ENCODE measurements at regions not wholly inside any gene's neighbourhood (a gene's known extent, or its start where the extent isn't known, plus 50 kb on each side); places are given as distances from the start of the nearest gene placed in this dataset.

DNA sequence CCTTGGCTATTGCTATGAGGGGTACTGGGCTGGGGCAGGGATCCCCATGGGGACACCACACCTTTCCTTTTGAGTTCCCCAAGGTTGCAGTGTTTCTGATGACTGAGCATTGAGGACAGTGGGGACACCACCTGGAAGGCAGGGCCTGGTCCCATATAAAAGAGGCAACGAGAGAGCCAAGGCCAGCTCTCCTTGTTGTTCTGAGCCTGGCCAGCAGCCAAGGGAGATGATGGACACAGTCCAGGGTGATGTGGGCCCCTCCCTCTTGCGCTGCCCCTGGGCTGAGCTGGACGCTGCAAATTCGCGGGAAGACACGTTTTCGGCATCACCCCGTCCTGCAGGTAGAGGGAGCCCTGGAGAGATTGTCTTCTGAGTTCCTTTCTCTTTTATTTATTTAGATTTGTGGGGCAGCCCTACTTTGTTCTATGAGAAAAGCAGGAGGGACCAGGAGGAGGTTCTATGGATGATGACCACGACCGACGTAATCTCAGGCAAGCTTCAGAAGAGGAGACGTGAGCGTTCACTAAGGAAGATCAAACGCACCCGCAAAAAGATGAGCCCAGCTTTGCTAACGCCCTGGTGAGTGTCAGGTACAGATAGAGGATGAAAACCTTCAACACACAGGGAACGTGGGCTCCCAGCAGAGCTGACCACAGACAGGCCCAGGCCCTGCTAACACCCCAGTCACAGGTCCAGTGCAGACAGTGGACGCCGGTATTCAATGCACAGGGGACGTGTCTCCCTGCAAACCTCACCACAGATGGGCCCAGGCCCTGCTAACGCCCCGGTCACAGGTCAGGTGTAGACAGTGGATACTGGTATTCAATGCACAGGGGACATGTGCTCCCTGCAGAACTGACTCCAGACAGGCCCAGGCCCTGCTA, 97.4 kb downstream of the SHOX start:
- H3K36me3 ChIP-seq (ENCODE audit: control insufficient read depth in 5 of 5, insufficient read depth in 5 of 5, low read length in 5 of 5) = no peaks in the 10 kb centered on the region
- H3K27ac ChIP-seq (ENCODE audit: low read depth, low read length) = no peak overlapping the region
- no peaks in the 10 kb centered on the region for H3K4me1 ChIP-seq (ENCODE audit: control insufficient read depth in 5 of 5, insufficient read depth in 5 of 5, low read length in 5 of 5)
- H3K9me3 ChIP-seq (ENCODE audit: control insufficient read depth in 5 of 5, low read length in 5 of 5) = peaks cover 8 to 13% (median 12%) of the 10 kb centered on the region in 5 donors
- no peak overlapping the region for H3K9ac ChIP-seq (ENCODE audit: low read length in 5 of 5)
- H3K4me3 ChIP-seq (ENCODE audit: low read depth in 1 of 5, low read length in 5 of 5) = no peak overlapping the region
- H3K27me3 ChIP-seq (ENCODE audit: control insufficient read depth in 5 of 5, insufficient read depth in 4 of 5, low read length in 5 of 5) = no peaks in the 10 kb centered on the region

DNA sequence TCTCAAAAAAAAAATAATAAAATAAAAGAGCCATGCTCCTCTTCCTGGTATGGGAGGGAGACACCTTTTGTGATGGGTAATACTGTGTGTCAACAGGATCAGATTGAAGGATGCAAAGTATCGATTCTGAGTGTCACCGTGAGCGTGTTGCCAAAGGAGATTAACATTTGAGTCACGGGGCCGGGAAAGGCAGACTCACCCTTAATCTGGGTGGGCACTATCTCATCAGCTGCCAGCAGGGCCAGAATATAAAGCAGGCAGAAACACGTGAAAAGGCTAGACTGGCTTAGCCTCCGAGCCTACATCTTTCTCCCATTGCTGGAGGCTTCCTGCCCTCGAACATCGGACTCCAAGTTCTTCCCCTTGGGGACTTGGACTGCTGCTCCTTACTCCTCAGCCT, 95.4 kb downstream of the SHOX start:
- no peak overlapping the region for H3K27ac ChIP-seq (ENCODE audit: low read depth, low read length)
- no peaks in the 10 kb centered on the region for H3K36me3 ChIP-seq (ENCODE audit: control insufficient read depth in 5 of 5, insufficient read depth in 5 of 5, low read length in 5 of 5)
- no peak overlapping the region for H3K4me3 ChIP-seq (ENCODE audit: low read depth in 1 of 5, low read length in 5 of 5)
- no peaks in the 10 kb centered on the region for H3K4me1 ChIP-seq (ENCODE audit: control insufficient read depth in 5 of 5, insufficient read depth in 5 of 5, low read length in 5 of 5)
- peaks cover 8 to 13% (median 12%) of the 10 kb centered on the region in 5 donors for H3K9me3 ChIP-seq (ENCODE audit: control insufficient read depth in 5 of 5, low read length in 5 of 5)
- H3K9ac ChIP-seq (ENCODE audit: low read length in 5 of 5) = no peak overlapping the region
- no peaks in the 10 kb centered on the region for H3K27me3 ChIP-seq (ENCODE audit: control insufficient read depth in 5 of 5, insufficient read depth in 4 of 5, low read length in 5 of 5)

- H3K4me1 ChIP-seq (ENCODE audit: control insufficient read depth in 5 of 5, insufficient read depth in 5 of 5, low read length in 5 of 5) = peaks cover 0 to 3% (median 0%) of the 10 kb centered on the region in 5 donors
- no peak overlapping the region for H3K27ac ChIP-seq (ENCODE audit: low read depth, low read length)
- peaks cover 8 to 13% (median 12%) of the 10 kb centered on the region in 5 donors for H3K9me3 ChIP-seq (ENCODE audit: control insufficient read depth in 5 of 5, low read length in 5 of 5)
- no peaks in the 10 kb centered on the region for H3K27me3 ChIP-seq (ENCODE audit: control insufficient read depth in 5 of 5, insufficient read depth in 4 of 5, low read length in 5 of 5)
- H3K36me3 ChIP-seq (ENCODE audit: control insufficient read depth in 5 of 5, insufficient read depth in 5 of 5, low read length in 5 of 5) = no peaks in the 10 kb centered on the region
- H3K4me3 ChIP-seq (ENCODE audit: low read depth in 1 of 5, low read length in 5 of 5) = no peak overlapping the region
- H3K9ac ChIP-seq (ENCODE audit: low read length in 5 of 5) = no peak overlapping the region
Measured at GRCh38 chrX:724256-724655, 93.7 kb downstream of the SHOX start.

DNA sequence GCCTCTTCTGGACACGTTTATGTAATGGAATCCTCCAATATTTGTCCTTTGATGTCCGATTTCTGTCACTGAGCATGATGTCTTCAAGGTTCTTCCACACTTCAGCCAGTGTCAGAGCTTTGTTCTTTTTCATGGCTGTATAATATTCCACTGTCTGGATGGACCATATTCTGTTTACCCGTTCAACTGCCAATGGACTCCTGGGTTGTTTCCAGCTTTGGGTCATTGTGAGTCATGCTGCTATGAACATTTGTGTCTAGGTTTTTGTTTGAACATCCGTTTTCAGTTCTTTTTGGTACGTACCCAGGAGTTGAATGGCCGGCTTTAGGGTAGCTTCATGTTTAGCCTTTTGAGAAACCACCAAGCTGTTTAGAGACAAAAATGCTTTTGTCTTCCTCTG, 93.2 kb downstream of the SHOX start:
- no peaks in the 10 kb centered on the region for H3K27me3 ChIP-seq (ENCODE audit: control insufficient read depth in 5 of 5, insufficient read depth in 4 of 5, low read length in 5 of 5)
- no peak overlapping the region for H3K9ac ChIP-seq (ENCODE audit: low read length in 5 of 5)
- no peak overlapping the region for H3K4me3 ChIP-seq (ENCODE audit: low read depth in 1 of 5, low read length in 5 of 5)
- no peaks in the 10 kb centered on the region for H3K36me3 ChIP-seq (ENCODE audit: control insufficient read depth in 5 of 5, insufficient read depth in 5 of 5, low read length in 5 of 5)
- H3K9me3 ChIP-seq (ENCODE audit: control insufficient read depth in 5 of 5, low read length in 5 of 5) = peaks cover 8 to 13% (median 12%) of the 10 kb centered on the region in 5 donors
- no peak overlapping the region for H3K27ac ChIP-seq (ENCODE audit: low read depth, low read length)
- peaks cover 0 to 3% (median 0%) of the 10 kb centered on the region in 5 donors for H3K4me1 ChIP-seq (ENCODE audit: control insufficient read depth in 5 of 5, insufficient read depth in 5 of 5, low read length in 5 of 5)

DNA sequence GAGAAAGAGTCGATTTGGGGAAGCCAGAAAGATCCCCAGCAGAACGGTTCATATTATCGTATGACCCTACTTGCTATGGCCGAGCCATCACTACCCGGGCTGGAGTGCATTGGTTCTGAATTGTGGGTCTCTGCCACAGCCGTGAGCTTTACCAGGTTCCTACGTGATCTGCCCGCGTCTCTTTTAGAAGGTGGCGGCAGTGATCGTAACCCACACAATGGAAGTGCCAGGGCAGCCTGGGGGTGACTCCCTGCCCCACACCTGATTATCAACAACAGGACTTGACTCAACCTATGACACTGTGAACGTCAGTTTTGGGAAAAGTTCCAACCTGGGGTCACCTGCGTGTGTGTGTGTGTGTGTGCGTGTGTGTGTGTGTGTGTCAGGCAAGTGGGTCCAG, 90.8 kb downstream of the SHOX start:
- Histone ChIP-seq H3K27me3 (ENCODE audit: control insufficient read depth in 5 of 5, insufficient read depth in 4 of 5, low read length in 5 of 5) (no peaks in the 10 kb centered on the region), H3K9ac (ENCODE audit: low read length in 5 of 5) (no peak overlapping the region), H3K36me3 (ENCODE audit: control insufficient read depth in 5 of 5, insufficient read depth in 5 of 5, low read length in 5 of 5) (no peaks in the 10 kb centered on the region), H3K4me1 (ENCODE audit: control insufficient read depth in 5 of 5, insufficient read depth in 5 of 5, low read length in 5 of 5) (peaks cover 0 to 3% (median 0%) of the 10 kb centered on the region in 5 donors), H3K4me3 (ENCODE audit: low read depth in 1 of 5, low read length in 5 of 5) (peak overlapping the region in 1 of 5 donors; percentile 13), H3K27ac (ENCODE audit: low read depth, low read length) (no peak overlapping the region), H3K9me3 (ENCODE audit: control insufficient read depth in 5 of 5, low read length in 5 of 5) (peaks cover 8 to 25% (median 22%) of the 10 kb centered on the region in 5 donors)

GRCh38 chrX:720825-721224, 90.2 kb downstream of the SHOX start:
- Histone ChIP-seq H3K4me3 (ENCODE audit: low read depth in 1 of 5, low read length in 5 of 5) (peak overlapping the region in 1 of 5 donors; percentile 28), H3K27ac (ENCODE audit: low read depth, low read length) (no peak overlapping the region), H3K9me3 (ENCODE audit: control insufficient read depth in 5 of 5, low read length in 5 of 5) (peaks cover 8 to 25% (median 22%) of the 10 kb centered on the region in 5 donors), H3K4me1 (ENCODE audit: control insufficient read depth in 5 of 5, insufficient read depth in 5 of 5, low read length in 5 of 5) (peaks cover 0 to 3% (median 0%) of the 10 kb centered on the region in 5 donors), H3K9ac (ENCODE audit: low read length in 5 of 5) (no peak overlapping the region), H3K27me3 (ENCODE audit: control insufficient read depth in 5 of 5, insufficient read depth in 4 of 5, low read length in 5 of 5) (peaks cover 0 to under 1% (median 0%) of the 10 kb centered on the region in 5 donors), H3K36me3 (ENCODE audit: control insufficient read depth in 5 of 5, insufficient read depth in 5 of 5, low read length in 5 of 5) (no peaks in the 10 kb centered on the region)

- peaks cover 8 to 25% (median 22%) of the 10 kb centered on the region in 5 donors for H3K9me3 ChIP-seq (ENCODE audit: control insufficient read depth in 5 of 5, low read length in 5 of 5)
- H3K9ac ChIP-seq (ENCODE audit: low read length in 5 of 5) = no peak overlapping the region
- H3K27me3 ChIP-seq (ENCODE audit: control insufficient read depth in 5 of 5, insufficient read depth in 4 of 5, low read length in 5 of 5) = peaks cover 0 to 2% (median 0%) of the 10 kb centered on the region in 5 donors
- H3K36me3 ChIP-seq (ENCODE audit: control insufficient read depth in 5 of 5, insufficient read depth in 5 of 5, low read length in 5 of 5) = no peaks in the 10 kb centered on the region
- peak overlapping the region in 1 of 5 donors; percentile 28 for H3K4me3 ChIP-seq (ENCODE audit: low read depth in 1 of 5, low read length in 5 of 5)
- H3K4me1 ChIP-seq (ENCODE audit: control insufficient read depth in 5 of 5, insufficient read depth in 5 of 5, low read length in 5 of 5) = peaks cover 0 to 3% (median 0%) of the 10 kb centered on the region in 5 donors
- H3K27ac ChIP-seq (ENCODE audit: low read depth, low read length) = no peak overlapping the region
Measured at GRCh38 chrX:720250-720649, 89.7 kb downstream of the SHOX start.

- Histone ChIP-seq H3K4me3 (ENCODE audit: low read depth in 1 of 5, low read length in 5 of 5) (no peak overlapping the region), H3K36me3 (ENCODE audit: control insufficient read depth in 5 of 5, insufficient read depth in 5 of 5, low read length in 5 of 5) (no peaks in the 10 kb centered on the region), H3K27ac (ENCODE audit: low read depth, low read length) (no peak overlapping the region), H3K27me3 (ENCODE audit: control insufficient read depth in 5 of 5, insufficient read depth in 4 of 5, low read length in 5 of 5) (peaks cover 0 to 2% (median 0%) of the 10 kb centered on the region in 5 donors), H3K9me3 (ENCODE audit: control insufficient read depth in 5 of 5, low read length in 5 of 5) (peaks cover 2 to 28% (median 20%) of the 10 kb centered on the region in 5 donors), H3K4me1 (ENCODE audit: control insufficient read depth in 5 of 5, insufficient read depth in 5 of 5, low read length in 5 of 5) (peaks cover 0 to 3% (median 0%) of the 10 kb centered on the region in 5 donors), H3K9ac (ENCODE audit: low read length in 5 of 5) (no peak overlapping the region)
Measured at GRCh38 chrX:716136-716535, 85.5 kb downstream of the SHOX start.

GRCh38 chrX:714131-714530, 83.5 kb downstream of the SHOX start:
- no peak overlapping the region for H3K9ac ChIP-seq (ENCODE audit: low read length in 5 of 5)
- H3K4me1 ChIP-seq (ENCODE audit: control insufficient read depth in 5 of 5, insufficient read depth in 5 of 5, low read length in 5 of 5) = no peaks in the 10 kb centered on the region
- no peak overlapping the region for H3K27ac ChIP-seq (ENCODE audit: low read depth, low read length)
- H3K4me3 ChIP-seq (ENCODE audit: low read depth in 1 of 5, low read length in 5 of 5) = no peak overlapping the region
- no peaks in the 10 kb centered on the region for H3K36me3 ChIP-seq (ENCODE audit: control insufficient read depth in 5 of 5, insufficient read depth in 5 of 5, low read length in 5 of 5)
- H3K9me3 ChIP-seq (ENCODE audit: control insufficient read depth in 5 of 5, low read length in 5 of 5) = peaks cover 2 to 36% (median 21%) of the 10 kb centered on the region in 5 donors
- H3K27me3 ChIP-seq (ENCODE audit: control insufficient read depth in 5 of 5, insufficient read depth in 4 of 5, low read length in 5 of 5) = peaks cover 0 to 2% (median 0%) of the 10 kb centered on the region in 5 donors

Measured in subcutaneous abdominal adipose tissue (tissue), 5 donors.